ENCODE measurements at regions not wholly inside any gene's neighbourhood (a gene's known extent, or its start where the extent isn't known, plus 50 kb on each side); places are given as distances from the start of the nearest gene placed in this dataset.
A peak's percentile ranks its signal among the peaks of the same experiment; 100 is the strongest.
"Not testable (repeated sequence)": the region's sequence is repeated elsewhere in the genome, so short reads cannot be mapped to it uniquely, and the experiment has no call there.

DNA sequence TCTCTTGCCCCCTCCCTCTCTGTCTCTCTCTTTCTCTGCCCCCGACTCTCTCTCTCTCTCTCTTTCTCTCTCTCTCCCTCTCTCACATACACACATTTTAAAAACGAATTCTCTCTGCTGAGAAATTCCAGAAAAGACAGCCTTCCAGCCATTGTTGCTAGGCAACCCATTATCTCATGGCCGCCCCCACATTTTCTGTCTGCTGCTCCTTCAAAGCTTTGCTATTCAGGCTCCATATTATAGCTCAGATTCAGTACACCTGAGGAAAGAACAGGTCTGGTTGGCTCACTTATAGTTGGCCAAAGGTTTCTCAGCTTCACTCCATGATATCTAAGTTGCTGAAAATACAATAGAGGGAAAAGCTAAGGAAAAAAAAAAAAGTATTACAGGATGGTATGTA, 174.4 kb upstream of the RADX start:
- ATAC-seq = no peak
- H3K27me3 Mint-ChIP-seq = no peaks in the 10 kb centered on the region
- H3K27ac Mint-ChIP-seq = peak overlapping the region in 1 of 2 donors; percentile 80
- no peaks in the 10 kb centered on the region for H3K4me1 Mint-ChIP-seq
- no peak overlapping the region for H3K4me3 Mint-ChIP-seq
- DNase-seq = no peak
- no peaks in the 10 kb centered on the region for H3K9me3 Mint-ChIP-seq

DNA sequence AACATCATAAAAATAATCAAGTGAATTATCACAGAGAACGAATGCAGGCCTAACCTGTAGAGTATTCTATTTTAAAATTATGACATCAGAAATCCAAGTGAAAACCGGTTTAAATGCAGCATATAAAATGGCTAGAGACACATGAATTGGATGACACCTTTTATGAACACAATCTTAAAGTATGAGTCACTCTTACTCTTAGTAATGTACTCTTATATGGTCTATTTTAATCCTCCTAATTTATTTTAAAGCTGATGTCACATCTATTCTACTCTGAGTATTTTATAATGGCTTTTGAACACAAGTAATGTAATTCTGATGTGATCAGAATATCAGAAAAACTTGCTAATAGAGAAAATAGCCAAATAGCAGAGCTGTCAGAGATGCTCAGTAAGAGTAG, 161.4 kb upstream of the RADX start:
- Mint-ChIP-seq H3K27me3 (no peaks in the 10 kb centered on the region), H3K9me3 (no peaks in the 10 kb centered on the region), H3K27ac (no peak overlapping the region), H3K4me1 (no peaks in the 10 kb centered on the region), H3K4me3 (no peak overlapping the region)
- no peak for ATAC-seq
- no peak for DNase-seq

DNA sequence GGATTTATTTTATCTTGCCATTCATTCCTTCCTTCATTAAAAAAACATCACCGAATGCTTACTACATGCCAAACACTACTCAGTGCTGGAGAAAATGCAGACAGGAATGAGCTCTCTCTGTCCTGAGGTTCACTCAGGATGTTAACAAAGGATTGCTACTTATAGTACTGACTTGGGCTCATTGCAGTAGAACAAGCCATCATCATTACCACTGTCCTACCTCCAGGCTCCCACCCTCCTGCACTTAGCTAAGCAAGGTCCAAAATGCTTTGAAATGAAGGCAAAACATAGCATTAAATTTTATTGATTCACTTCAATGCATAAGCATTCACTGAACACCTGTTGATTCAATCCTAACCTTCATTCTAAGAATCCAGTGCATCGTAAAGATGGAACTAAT, 159.8 kb upstream of the RADX start:
- no peak for DNase-seq
- Mint-ChIP-seq H3K4me3 (no peak overlapping the region), H3K4me1 (no peaks in the 10 kb centered on the region), H3K9me3 (no peaks in the 10 kb centered on the region), H3K27ac (no peak overlapping the region), H3K27me3 (no peaks in the 10 kb centered on the region)
- no peak for ATAC-seq

DNA sequence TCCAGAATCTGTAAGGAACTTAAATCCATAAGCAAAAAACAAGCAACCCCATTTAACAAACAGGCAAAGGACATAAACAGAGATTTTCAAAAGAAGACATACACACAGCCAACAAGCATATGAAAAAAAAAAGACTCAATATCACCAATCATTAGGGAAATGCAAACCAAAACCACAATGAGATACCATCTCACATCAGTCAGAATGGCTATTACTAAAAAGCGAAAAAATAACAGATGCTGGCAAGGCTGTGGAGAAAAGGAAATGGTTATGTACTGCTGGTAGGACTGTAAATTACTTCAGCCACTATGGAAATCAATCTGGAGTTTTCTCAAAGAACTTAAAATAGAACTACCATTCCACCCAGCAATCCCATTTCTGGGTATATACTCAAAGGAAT, 156.8 kb upstream of the RADX start:
- Mint-ChIP-seq H3K4me3 (no peak overlapping the region), H3K27me3 (no peaks in the 10 kb centered on the region), H3K27ac (no peak overlapping the region), H3K4me1 (no peaks in the 10 kb centered on the region), H3K9me3 (no peaks in the 10 kb centered on the region)
- no peak for ATAC-seq
- DNase-seq = no peak

DNA sequence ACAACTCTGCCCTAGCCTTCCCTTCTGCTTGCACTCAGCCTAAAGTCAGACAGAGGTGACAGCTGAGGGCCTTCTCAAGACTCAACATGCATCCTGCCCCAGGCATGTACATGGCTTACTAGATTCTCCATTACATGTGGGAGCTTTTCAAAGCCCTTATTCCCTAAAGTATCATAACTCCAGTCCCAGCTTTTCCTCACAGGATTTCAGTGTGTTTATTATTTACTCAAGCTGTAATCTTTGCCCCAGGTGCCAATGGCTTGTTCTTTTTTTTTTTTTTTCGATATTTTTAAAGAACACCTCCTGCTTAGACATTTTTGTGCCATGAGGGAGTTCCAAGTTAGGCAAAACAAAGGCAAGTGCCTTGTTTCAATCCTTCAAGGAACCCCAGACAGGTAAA, 154.0 kb upstream of the RADX start:
- H3K4me1 Mint-ChIP-seq = no peaks in the 10 kb centered on the region
- H3K27me3 Mint-ChIP-seq = no peaks in the 10 kb centered on the region
- no peaks in the 10 kb centered on the region for H3K9me3 Mint-ChIP-seq

DNA sequence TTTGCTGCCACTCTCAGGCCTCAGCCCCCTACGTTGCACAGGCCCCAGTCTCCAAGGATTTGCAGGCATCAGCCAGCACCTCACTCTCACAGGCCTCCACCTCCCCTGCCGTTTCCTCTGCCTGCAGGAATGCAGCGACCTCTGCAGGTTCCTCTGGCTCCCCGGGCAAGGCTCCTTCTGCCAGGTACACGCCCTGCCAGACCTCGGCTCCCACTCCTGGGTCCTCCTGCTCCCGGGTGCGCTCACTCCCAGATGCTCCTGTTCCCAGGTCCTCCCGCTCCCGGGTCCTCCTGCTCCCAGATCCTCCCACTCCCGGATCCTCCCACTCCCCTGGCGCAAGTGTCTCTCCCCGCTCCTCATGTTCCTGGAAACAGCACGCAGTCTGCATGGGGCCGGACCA, 144.4 kb upstream of the RADX start:
- H3K4me1 Mint-ChIP-seq = no peaks in the 10 kb centered on the region
- DNase-seq (no peak), ATAC-seq (no peak)
- H3K9me3 Mint-ChIP-seq = no peaks in the 10 kb centered on the region
- no peak overlapping the region for H3K4me3 Mint-ChIP-seq
- H3K27ac Mint-ChIP-seq = no peak overlapping the region
- H3K27me3 Mint-ChIP-seq = peaks cover 11% of the 10 kb centered on the region

More for the DNA sequence above, 154.0 kb upstream of the RADX start:
- DNase-seq (no peak), ATAC-seq (no peak)
- H3K27ac Mint-ChIP-seq = no peak overlapping the region
- H3K4me3 Mint-ChIP-seq = no peak overlapping the region

DNA sequence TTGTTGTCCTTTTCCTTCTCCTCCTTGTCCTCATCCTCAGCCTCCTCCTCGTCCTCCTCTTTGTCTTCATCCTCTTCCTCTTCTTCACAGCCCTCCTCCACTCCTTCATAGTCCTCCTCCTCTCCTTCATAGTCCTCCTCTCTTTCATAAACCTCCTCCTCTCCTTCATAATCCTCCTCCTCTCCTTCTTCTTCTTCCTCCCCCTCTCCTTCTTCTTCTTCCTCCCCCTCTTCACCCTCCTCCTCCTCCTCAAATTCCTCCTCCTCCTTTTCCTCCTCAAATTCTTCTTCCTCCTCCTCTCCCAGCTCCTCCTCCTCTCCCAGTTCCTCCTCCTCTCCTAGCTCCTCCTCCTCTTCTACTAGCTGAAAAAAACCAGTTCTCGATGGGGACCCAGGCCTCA, 143.8 kb upstream of the RADX start:
- peaks cover 11% of the 10 kb centered on the region for H3K27me3 Mint-ChIP-seq

DNA sequence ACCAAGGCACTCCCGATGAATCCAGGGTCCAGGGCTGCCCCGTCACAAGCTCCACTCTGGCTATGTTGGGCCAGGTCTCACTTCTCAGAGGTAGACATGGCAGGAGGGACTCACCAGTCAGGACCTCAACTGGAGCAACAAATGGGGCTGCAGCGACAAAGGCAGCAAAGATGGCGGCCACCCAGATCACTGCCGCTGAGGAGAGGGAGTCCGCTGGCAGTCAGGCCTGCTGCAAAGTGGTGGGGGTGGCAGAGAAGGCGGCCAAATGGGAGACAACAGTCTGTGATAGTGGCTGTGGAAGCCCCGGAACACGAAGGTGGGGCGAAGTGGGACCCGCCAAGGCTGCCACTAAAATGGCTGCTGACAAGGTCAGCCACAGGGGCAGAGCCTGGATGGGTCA, 143.3 kb upstream of the RADX start:
- Mint-ChIP-seq H3K27me3 (peaks cover 11% of the 10 kb centered on the region), H3K4me3 (no peak overlapping the region), H3K4me1 (no peaks in the 10 kb centered on the region), H3K27ac (no peak overlapping the region), H3K9me3 (no peaks in the 10 kb centered on the region)
- ATAC-seq (no peak), DNase-seq (no peak)

More for the DNA sequence above, 143.8 kb upstream of the RADX start:
- ATAC-seq (no peak), DNase-seq (no peak)
- H3K27ac Mint-ChIP-seq = no peak overlapping the region
- no peaks in the 10 kb centered on the region for H3K4me1 Mint-ChIP-seq
- no peak overlapping the region for H3K4me3 Mint-ChIP-seq
- no peaks in the 10 kb centered on the region for H3K9me3 Mint-ChIP-seq

DNA sequence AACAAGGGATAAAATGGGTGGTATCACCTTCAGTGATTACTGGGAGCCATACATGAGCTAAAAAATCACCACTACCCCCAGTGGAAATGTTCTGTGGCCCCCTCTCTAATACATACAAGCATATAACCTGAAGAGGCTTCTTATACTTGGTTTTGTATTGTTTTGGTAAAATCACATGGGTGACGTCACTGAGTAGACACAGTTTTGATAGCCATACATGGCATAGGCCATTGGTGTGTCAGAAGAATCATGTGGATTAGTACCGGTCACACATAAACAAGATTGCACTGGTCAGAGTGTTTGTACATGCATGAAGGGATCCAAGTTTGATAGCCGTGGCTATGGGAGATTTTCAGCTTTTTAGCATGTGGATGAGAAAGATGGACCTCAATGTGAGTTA, 131.9 kb upstream of the RADX start:
- H3K9me3 Mint-ChIP-seq = no peaks in the 10 kb centered on the region
- ATAC-seq = no peak
- peaks cover 8% of the 10 kb centered on the region for H3K27me3 Mint-ChIP-seq
- no peak overlapping the region for H3K4me3 Mint-ChIP-seq
- DNase-seq = no peak
- H3K27ac Mint-ChIP-seq = no peak overlapping the region
- peaks cover 21% of the 10 kb centered on the region for H3K4me1 Mint-ChIP-seq

DNA sequence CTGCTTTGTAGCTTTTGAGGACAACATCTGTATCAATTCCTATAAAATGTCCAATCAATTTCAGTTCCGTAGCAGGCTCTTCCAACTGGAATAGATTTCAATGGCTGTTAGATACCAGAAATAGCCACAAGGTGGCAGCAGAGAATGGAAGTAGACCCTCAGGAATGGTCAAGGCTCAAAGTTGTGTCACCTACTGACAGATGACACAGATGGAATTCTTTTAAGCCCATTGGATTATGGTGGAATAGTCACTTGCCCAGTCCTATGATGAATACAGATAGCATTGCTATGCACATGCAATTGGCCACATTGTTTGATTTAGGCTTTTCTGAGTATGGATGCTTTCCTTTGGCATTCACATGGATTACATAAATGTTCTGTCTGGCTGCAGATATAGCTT, 130.4 kb upstream of the RADX start:
- peaks cover 8% of the 10 kb centered on the region for H3K27me3 Mint-ChIP-seq
- DNase-seq (peak in 1 of 2 donors; percentile 11), ATAC-seq (no peak)
- H3K4me3 Mint-ChIP-seq = no peak overlapping the region
- peaks cover 25% of the 10 kb centered on the region for H3K4me1 Mint-ChIP-seq
- H3K9me3 Mint-ChIP-seq = no peaks in the 10 kb centered on the region
- no peak overlapping the region for H3K27ac Mint-ChIP-seq

DNA sequence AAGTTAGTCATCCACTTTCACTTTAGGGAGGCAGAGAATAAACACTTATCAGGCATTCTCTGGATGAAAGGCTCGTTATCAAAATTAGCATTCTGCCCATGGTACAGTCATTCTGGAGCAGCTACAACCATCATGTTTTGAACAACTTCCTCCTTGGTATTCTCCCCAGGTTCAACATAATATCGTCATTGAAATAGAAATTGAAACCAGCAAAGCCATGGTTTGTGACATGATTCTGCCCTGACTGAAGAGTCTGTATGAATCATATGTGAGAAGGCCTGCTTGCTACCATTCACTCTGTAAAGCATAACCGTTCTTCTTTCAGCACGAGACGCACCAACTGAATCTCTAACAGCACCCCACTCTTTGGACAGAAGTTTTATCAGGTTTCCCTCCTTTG, 127.5 kb upstream of the RADX start:
- DNase-seq (peak; percentile 10 to 34), ATAC-seq (peak; percentile 96)
- Mint-ChIP-seq H3K9me3 (no peaks in the 10 kb centered on the region), H3K4me3 (peak overlapping the region; percentile 47 to 60), H3K4me1 (peaks cover 25% of the 10 kb centered on the region), H3K27ac (no peak overlapping the region), H3K27me3 (no peaks in the 10 kb centered on the region)

DNA sequence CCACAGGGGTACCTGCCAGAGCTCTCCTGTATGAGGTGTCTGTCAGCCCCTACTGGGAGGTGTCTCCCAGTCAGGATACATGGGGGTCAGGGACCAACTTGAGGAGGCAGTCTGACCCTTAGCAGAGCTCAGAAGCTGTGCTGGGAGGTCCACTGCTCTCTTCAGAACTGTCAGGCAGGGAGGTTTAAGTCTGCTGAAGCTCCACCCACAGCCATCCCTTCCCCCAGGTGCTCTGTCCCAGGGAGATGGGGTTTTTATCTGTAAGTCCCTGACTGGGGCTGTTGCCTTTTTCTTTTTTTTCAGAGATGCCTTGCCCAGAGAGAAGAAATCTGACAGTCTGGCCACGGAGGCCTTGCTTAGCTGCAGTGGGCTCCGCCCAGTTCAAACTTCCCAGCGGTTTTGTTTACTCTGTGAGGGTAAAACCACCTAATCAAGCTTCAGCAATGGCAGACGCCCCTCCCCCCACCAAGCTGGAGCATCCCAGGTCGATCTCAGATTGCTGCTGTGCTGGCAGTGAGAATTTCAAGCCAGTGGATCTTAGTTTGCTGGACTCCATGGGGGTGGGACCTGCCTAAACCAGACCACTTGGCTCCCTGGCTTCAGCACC, 118.5 kb upstream of the RADX start:
- not testable (repeated sequence) for H3K4me3 Mint-ChIP-seq, ATAC-seq, H3K9me3 Mint-ChIP-seq, H3K4me1 Mint-ChIP-seq, H3K27ac Mint-ChIP-seq, DNase-seq
- H3K27me3 Mint-ChIP-seq = peaks cover 21% of the 10 kb centered on the region

DNA sequence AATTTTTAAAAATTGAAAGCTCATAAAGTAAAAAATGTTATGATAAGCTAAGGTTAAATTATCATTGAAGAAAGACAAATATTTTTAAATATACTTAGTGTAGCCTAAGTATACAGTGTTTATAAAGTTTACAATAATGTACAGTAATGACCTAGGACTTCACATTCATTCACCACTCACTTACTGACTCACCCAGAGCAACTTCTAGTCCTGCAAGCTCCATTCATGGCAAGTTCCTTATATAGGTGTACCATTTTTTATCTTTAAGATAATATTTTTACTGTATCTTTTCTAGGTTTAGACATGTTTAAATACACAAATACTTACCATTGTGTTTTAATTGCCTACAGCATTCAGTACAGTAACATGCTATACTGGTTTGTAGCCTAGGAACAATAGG, 112.3 kb upstream of the RADX start:
- Mint-ChIP-seq H3K27ac (no peak overlapping the region), H3K4me1 (peaks cover 6% of the 10 kb centered on the region), H3K4me3 (no peak overlapping the region), H3K9me3 (no peaks in the 10 kb centered on the region), H3K27me3 (no peaks in the 10 kb centered on the region)
- DNase-seq = no peak
- no peak for ATAC-seq

DNA sequence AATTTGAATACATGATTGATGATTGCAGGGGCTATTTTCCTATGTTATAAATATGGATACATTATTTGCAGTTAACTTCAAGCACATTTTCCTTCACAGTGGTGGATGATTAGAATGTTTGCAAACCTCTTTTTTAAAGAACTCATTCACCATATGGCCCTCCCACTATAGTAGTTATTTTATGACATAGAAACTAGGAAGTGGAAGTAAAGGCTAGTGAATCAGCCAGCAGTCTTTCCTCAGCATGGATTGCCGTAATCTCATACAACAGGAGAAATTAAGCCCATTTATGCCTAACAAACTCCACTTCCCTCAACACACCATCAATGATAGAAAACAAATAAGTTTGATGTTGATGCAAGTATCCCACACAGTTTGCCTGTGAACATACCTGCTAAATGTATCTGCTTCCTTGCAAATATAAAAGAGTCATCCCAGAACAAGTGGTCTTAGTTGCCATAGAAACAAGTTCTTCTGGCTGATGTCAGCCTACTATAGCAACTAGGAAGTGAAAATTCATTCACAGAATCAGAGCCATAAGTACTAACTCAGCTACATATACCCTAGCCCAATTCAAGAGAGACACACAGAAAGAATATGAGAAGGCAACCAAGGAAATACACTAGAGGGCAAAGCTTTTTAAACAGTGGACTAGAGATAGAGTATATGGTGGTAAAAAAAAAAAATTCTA, 100.9 kb upstream of the RADX start:
- no peak overlapping the region for H3K27ac Mint-ChIP-seq
- no peak overlapping the region for H3K4me3 Mint-ChIP-seq
- H3K4me1 Mint-ChIP-seq = peaks cover 6% of the 10 kb centered on the region
- ATAC-seq (no peak), DNase-seq (no peak)
- no peaks in the 10 kb centered on the region for H3K27me3 Mint-ChIP-seq
- H3K9me3 Mint-ChIP-seq = no peaks in the 10 kb centered on the region
